HepG2 (cell line): ENCODE measurements at regions not wholly inside any gene's neighbourhood (a gene's known extent, or its start where the extent isn't known, plus 50 kb on each side); places are given as distances from the start of the nearest gene placed in this dataset.

ENCODE experiments used
- ATAC-seq: fragments of 200-7000 bp; cut with Tn5 transposase; 3 replicates; pipeline ENCODE4 v1.9.1; 2020; ENCODE audit warnings: mild to moderate bottlenecking, moderate library complexity
- BruUV-seq: library from RNA; stranded (reverse); fragments of 400-500 nt; replicated peaks from 2 replicates; lab custom pipeline; 2021; lab: Mats Ljungman, UMichigan
- CTCF ChIA-PET: fragments of 300-600 bp; formaldehyde crosslinking; extraction: SDS; loops from one replicate; lab custom pipeline; 2021; ENCODE audit warnings: low total read pairs, inconsistent platforms, low intra/inter-chr PET ratio; lab: Yijun Ruan, JAX
- POLR2A ChIA-PET: fragments of 350-600 bp; sonication (Branson Sonifier 250); formaldehyde crosslinking; loops from one replicate; lab custom pipeline; 2020; ENCODE audit warnings: antibody characterized with exemption, inconsistent platforms; lab: Yijun Ruan, JAX
- DNase-seq: peaks from one replicate; pipeline ENCODE4 v3.0.0-alpha.2; 2015; ENCODE audit warnings: low spot score
- FAIRE-seq: peaks from 3 replicates; lab custom pipeline; 2011; peaks lifted over from hg19 to GRCh38; lab: Jason Lieb, UNC
- H2AFZ ChIP-seq: one replicate; pipeline ENCODE4 v1.6.1; 2011; ENCODE audit warnings: low read length, inconsistent platforms
- H3K27ac ChIP-seq: fragments of 300-600 bp; 3 replicates; pipeline ENCODE4 v1.8.0; 2011; ENCODE audit warnings: mixed run types, mild to moderate bottlenecking, mixed read lengths, low read length, inconsistent platforms; ENCODE audit not compliant: insufficient read depth; ENCODE audit errors: extremely low read length
- H3K27me3 ChIP-seq, 2 experiments: fragments of 200-600 bp in 1 of 2; 2 replicates in 1 of 2; 3 replicates in 1 of 2; pipeline versions ENCODE4 v1.6.0 to v1.8.0; 2011; ENCODE audit warnings: low read length in 2 of 2, mild to moderate bottlenecking in 2 of 2, moderate library complexity in 2 of 2, inconsistent platforms in 1 of 2; ENCODE audit not compliant: insufficient read depth in 2 of 2, control insufficient read depth in 1 of 2
- H3K36me3 ChIP-seq, 2 experiments: fragments of 200-600 bp in 1 of 2; replicated peaks in 1 of 2; 2 replicates in 1 of 2; 3 replicates in 1 of 2; pipeline versions ENCODE4 v1.5.1 to v1.8.0; 2011; ENCODE audit warnings: low read length in 2 of 2, inconsistent platforms in 1 of 2; ENCODE audit not compliant: insufficient read depth in 2 of 2, control insufficient read depth in 1 of 2
- H3K4me1 ChIP-seq: 2 replicates; pipeline ENCODE4 v1.5.1; 2012; ENCODE audit warnings: low read length, inconsistent platforms; ENCODE audit not compliant: insufficient read depth
- H3K4me2 ChIP-seq: 2 replicates; pipeline ENCODE4 v1.6.0; 2011; ENCODE audit warnings: low read depth, low read length, inconsistent platforms
- H3K4me3 ChIP-seq, 3 experiments: fragments of 200-600 bp in 1 of 3; sonication (generic), shearing (Covaris generic) in 1 of 3; replicated peaks in 1 of 3; 2 replicates each; pipeline ENCODE4 v1.5.1; 2011 to 2016; ENCODE audit warnings: low read length in 3 of 3, inconsistent platforms in 2 of 3, low read depth in 2 of 3, mild to moderate bottlenecking in 2 of 3, control low read depth in 1 of 3, mixed read lengths in 1 of 3; ENCODE audit not compliant: insufficient read depth in 1 of 3
- H3K79me2 ChIP-seq: one replicate; pipeline ENCODE4 v1.6.1; 2011; ENCODE audit warnings: low read length, inconsistent platforms; ENCODE audit not compliant: insufficient read depth
- H3K9ac ChIP-seq: 2 replicates; pipeline ENCODE4 v1.6.0; 2011; ENCODE audit warnings: mild to moderate bottlenecking, low read depth, low read length, inconsistent platforms; ENCODE audit not compliant: insufficient read depth
- H3K9me3 ChIP-seq: 2 replicates; pipeline ENCODE4 v1.5.1; 2012; ENCODE audit warnings: mild to moderate bottlenecking, low read length
- H4K20me1 ChIP-seq: 2 replicates; pipeline ENCODE4 v1.6.0; 2011; ENCODE audit warnings: inconsistent platforms, mild to moderate bottlenecking, low read length, moderate library complexity; ENCODE audit not compliant: insufficient read depth
- ATF2 ChIP-seq: sonication (generic); formaldehyde crosslinking; IDR thresholded peaks from 2 replicates; pipeline ENCODE4 v1.4.0; 2020; ENCODE audit warnings: missing genetic modification reagents
- EED ChIP-seq: sonication (generic); formaldehyde crosslinking; IDR thresholded peaks from 2 replicates; pipeline ENCODE4 v1.5.0; 2020; ENCODE audit warnings: mild to moderate bottlenecking, missing genetic modification reagents
- GABPB1 ChIP-seq: IDR thresholded peaks from 2 replicates; pipeline ENCODE4 v1.6.1; 2016; ENCODE audit warnings: mild to moderate bottlenecking, missing genetic modification reagents, moderate library complexity, missing compliant biosample characterization
- GLI4 ChIP-seq: sonication (generic); formaldehyde crosslinking; IDR thresholded peaks from 2 replicates; pipeline ENCODE4 v1.5.1; 2020; ENCODE audit warnings: missing genetic modification reagents, mild to moderate bottlenecking, moderate library complexity, borderline replicate concordance
- KLF13 ChIP-seq: sonication (generic); formaldehyde crosslinking; IDR thresholded peaks from 2 replicates; pipeline ENCODE4 v1.4.0; 2020; ENCODE audit warnings: mild to moderate bottlenecking, missing genetic modification reagents
- MAF1 ChIP-seq: sonication (generic); formaldehyde crosslinking; IDR thresholded peaks from 2 replicates; pipeline ENCODE4 v1.5.0; 2020; ENCODE audit warnings: missing genetic modification reagents, borderline replicate concordance
- MAFK ChIP-seq, 2 experiments: IDR thresholded peaks in 1 of 2; conservative IDR thresholded peaks in 1 of 2; 2 replicates each; pipeline ENCODE4 v1.6.1; 2011; ENCODE audit warnings: improper control_type of control experiment in 2 of 2, low read length in 2 of 2
- THAP7 ChIP-seq: sonication (generic); formaldehyde crosslinking; IDR thresholded peaks from 2 replicates; pipeline ENCODE4 v1.8.1; 2023; ENCODE audit warnings: mild to moderate bottlenecking, missing genetic modification reagents
- THAP8 ChIP-seq: sonication (generic); formaldehyde crosslinking; IDR thresholded peaks from 2 replicates; pipeline ENCODE4 v1.5.1; 2020; ENCODE audit warnings: missing genetic modification reagents, mild to moderate bottlenecking, borderline replicate concordance
- WIZ ChIP-seq: sonication (generic); formaldehyde crosslinking; IDR thresholded peaks from 2 replicates; pipeline ENCODE4 v1.5.1; 2020; ENCODE audit warnings: mild to moderate bottlenecking, missing genetic modification reagents
- ZBTB44 ChIP-seq: sonication (generic); formaldehyde crosslinking; IDR thresholded peaks from 2 replicates; pipeline ENCODE4 v1.4.0; 2020; ENCODE audit warnings: missing genetic modification reagents
- ZMAT3 ChIP-seq: sonication (generic); formaldehyde crosslinking; conservative IDR thresholded peaks from 2 replicates; pipeline ENCODE4 v1.7.0; 2021; ENCODE audit warnings: missing genetic modification reagents
- ZNF749 ChIP-seq: sonication (generic); formaldehyde crosslinking; IDR thresholded peaks from 2 replicates; pipeline ENCODE4 v1.8.0; 2022; ENCODE audit warnings: mild to moderate bottlenecking, missing genetic modification reagents, moderate library complexity, borderline replicate concordance
- ZNF780A ChIP-seq: sonication (generic); formaldehyde crosslinking; IDR thresholded peaks from 2 replicates; pipeline ENCODE4 v1.8.0; 2022; ENCODE audit warnings: mild to moderate bottlenecking, missing genetic modification reagents, moderate library complexity
- WGBS: methylation state at CpG from one replicate; pipeline ENCODE4 v1.1.6; 2017; ENCODE audit warnings: low lambda C conversion rate; 5-methylcytosine and 5-hydroxymethylcytosine counted together
- in situ Hi-C: cut with HindIII; loops from 2 replicates; pipeline ENCODE4 v1.10.0; 2017; ENCODE audit warnings: low pct_unique_long_range_greater_than_20kb; ENCODE audit not compliant: extremely low pct_ligation_motif_present
- intact Hi-C: fragments of 100-400 bp; cut with micrococcal nuclease; formaldehyde crosslinking; loops from one replicate; pipeline ENCODE4 v1.10.0; 2022; ENCODE audit not compliant: unreplicated experiment

- no peak overlapping the region for H2AFZ ChIP-seq
- POLR2A ChIA-PET = no interaction called here
- in situ Hi-C loops = no loop called here
- peaks cover 5% of the 10 kb centered on the region for H3K9me3 ChIP-seq
- CTCF ChIA-PET = no interaction called here
- H3K4me2 ChIP-seq = no peak overlapping the region
- 44% methylated on average over 12 of the region's 12 CpGs for WGBS
- H3K36me3 ChIP-seq = no peaks in the 10 kb centered on the region
- H3K27me3 ChIP-seq = peaks cover 0 to 4% of the 10 kb centered on the region in 2 experiments; a peak in 2 of 5 replicates
- no peaks in the 10 kb centered on the region for H4K20me1 ChIP-seq
- no peaks in the 10 kb centered on the region for H3K4me1 ChIP-seq
- BruUV-seq = no TSS peak
- intact Hi-C loops = no loop called here
- no peak for FAIRE-seq
- ATAC-seq = no peak
- DNase-seq = no peak
- H3K27ac ChIP-seq = no peak overlapping the region
- no peak overlapping the region for H3K9ac ChIP-seq
- no peaks in the 10 kb centered on the region for H3K79me2 ChIP-seq
- H3K4me3 ChIP-seq = no peak overlapping the region
- peak; percentile 22 to 39; a peak in 2 of 4 replicates for TF ChIP-seq MAFK (conservative IDR thresholded peaks at IDR 0.05 in 1 of 2, IDR thresholded peaks at IDR 0.05 in 1 of 2; ENCODE audit: low read length in 2 of 2)
- TF ChIP-seq ZNF780A = no peak
Observed at GRCh38 chr1:4298361-4299083, 355.9 kb upstream of the AJAP1 start.

GRCh38 chr1:4301007-4301406 is 353.4 kb upstream of the AJAP1 start:
- H3K4me3 ChIP-seq = no peak overlapping the region
- no peak overlapping the region for H3K9ac ChIP-seq
- FAIRE-seq (no peak), DNase-seq (no peak), ATAC-seq (no peak)
- ChIA-PET POLR2A (no interaction called here), CTCF (no interaction called here)
- H2AFZ ChIP-seq = no peak overlapping the region
- WGBS = 36% methylated on average over 8 of the region's 8 CpGs
- H3K27ac ChIP-seq = no peak overlapping the region
- H3K4me1 ChIP-seq = peaks cover 12% of the 10 kb centered on the region; the same call in 1 of the 2 replicates
- BruUV-seq = no TSS peak
- peaks cover 0 to 4% of the 10 kb centered on the region in 2 experiments; a peak in 2 of 5 replicates for H3K27me3 ChIP-seq
- in situ Hi-C loops = no loop called here
- H3K4me2 ChIP-seq = no peak overlapping the region
- no peaks in the 10 kb centered on the region for H3K79me2 ChIP-seq
- H3K36me3 ChIP-seq = no peaks in the 10 kb centered on the region
- peaks cover 5% of the 10 kb centered on the region for H3K9me3 ChIP-seq
- intact Hi-C loops = no loop called here
- H4K20me1 ChIP-seq = no peaks in the 10 kb centered on the region
- TF ChIP-seq GLI4 (CRISPR knock-in tag) (no peak), ZBTB44 (CRISPR knock-in tag) (no peak), KLF13 (no peak), EED (no peak), THAP7 (CRISPR knock-in tag) (no peak), MAF1 (CRISPR knock-in tag) (no peak), ATF2 (no peak), GABPB1 (no peak), THAP8 (CRISPR knock-in tag) (no peak), ZMAT3 (CRISPR knock-in tag) (no peak), ZNF749 (CRISPR knock-in tag) (no peak), WIZ (no peak)
